GM19463 (cell line): ENCODE measurements at regions not wholly inside any gene's neighbourhood (a gene's known extent, or its start where the extent isn't known, plus 50 kb on each side); places are given as distances from the start of the nearest gene placed in this dataset.

Experiments used
- ATAC-seq: cut with Tn5 transposase; IDR thresholded peaks from one replicate; pipeline ENCODE4 v1.9.1; 2021; ENCODE audit warnings: mild to moderate bottlenecking, moderate library complexity; ENCODE audit not compliant: unreplicated experiment

- no peak for ATAC-seq
These were observed 477.5 kb upstream of the SPHKAP start for GRCh38 chr2:228658998-228659397.

GRCh38 chr2:228657807-228658402 is 476.4 kb upstream of the SPHKAP start:
- ATAC-seq = no peak

GRCh38 chr2:228655331-228655730 is 473.8 kb upstream of the SPHKAP start:
- no peak for ATAC-seq

- no peak for ATAC-seq
These were observed 473.2 kb upstream of the SPHKAP start for GRCh38 chr2:228654707-228655106.

GRCh38 chr2:228653884-228654283 is 472.4 kb upstream of the SPHKAP start:
- ATAC-seq = no peak

- no peak for ATAC-seq
These were observed 470.9 kb upstream of the SPHKAP start for GRCh38 chr2:228652366-228652765.

GRCh38 chr2:228649876-228650275 is 468.4 kb upstream of the SPHKAP start:
- no peak for ATAC-seq

- no peak for ATAC-seq
These were observed 468.0 kb upstream of the SPHKAP start for GRCh38 chr2:228649447-228649846.

- ATAC-seq = no peak
These were observed 467.1 kb upstream of the SPHKAP start for GRCh38 chr2:228648541-228648940.

GRCh38 chr2:228646061-228646460 is 464.6 kb upstream of the SPHKAP start:
- ATAC-seq = no peak

GRCh38 chr2:228644199-228644598 is 462.7 kb upstream of the SPHKAP start:
- no peak for ATAC-seq

- ATAC-seq = no peak
These were observed 461.4 kb upstream of the SPHKAP start for GRCh38 chr2:228642861-228643260.

GRCh38 chr2:228630786-228631185 is 449.3 kb upstream of the SPHKAP start:
- no peak for ATAC-seq

GRCh38 chr2:228629251-228629650 is 447.8 kb upstream of the SPHKAP start:
- no peak for ATAC-seq

GRCh38 chr2:228628682-228629081 is 447.2 kb upstream of the SPHKAP start:
- ATAC-seq = no peak

- no peak for ATAC-seq
These were observed 446.0 kb upstream of the SPHKAP start for GRCh38 chr2:228627510-228627909.

- no peak for ATAC-seq
These were observed 444.0 kb upstream of the SPHKAP start for GRCh38 chr2:228625481-228625880.

- ATAC-seq = no peak
These were observed 443.2 kb upstream of the SPHKAP start for GRCh38 chr2:228624733-228625132.

GRCh38 chr2:228615496-228615895 is 434.0 kb upstream of the SPHKAP start:
- ATAC-seq = no peak

GRCh38 chr2:228614741-228615140 is 433.3 kb upstream of the SPHKAP start:
- no peak for ATAC-seq

GRCh38 chr2:228613133-228613850 is 431.8 kb upstream of the SPHKAP start:
- peak; percentile 78 for ATAC-seq

- no peak for ATAC-seq
These were observed 429.7 kb upstream of the SPHKAP start for GRCh38 chr2:228611171-228611570.

GRCh38 chr2:228602288-228602687 is 420.8 kb upstream of the SPHKAP start:
- no peak for ATAC-seq
